Psoas muscle (tissue), 7 donors: ENCODE measurements at regions not wholly inside any gene's neighbourhood (a gene's known extent, or its start where the extent isn't known, plus 50 kb on each side); places are given as distances from the start of the nearest gene placed in this dataset.

Experiments used
- ATAC-seq, 4 donors: fragments of 200-7000 bp; cut with Tn5 transposase; one replicate each; pipeline ENCODE4 v1.9.1; 2020; ENCODE audit warnings: moderate library complexity in 3 of 4, mild to moderate bottlenecking in 2 of 4
- DNase-seq, 2 donors: peaks; one replicate each; pipeline ENCODE4 v3.0.0-alpha.2; 2020
- H3K27ac ChIP-seq: fragments of 200-600 bp; one replicate; pipeline ENCODE4 v1.8.0; 2022
- H3K27me3 ChIP-seq, 3 donors: fragments of 200-600 bp in 1 of 3; one replicate each; pipeline versions ENCODE4 v1.6.1 to v1.8.0; 2013 to 2022; ENCODE audit warnings: low read length in 2 of 3, mild to moderate bottlenecking in 2 of 3, moderate library complexity in 1 of 3; ENCODE audit not compliant: insufficient read depth in 3 of 3
- H3K36me3 ChIP-seq, 2 donors: fragments of 200-600 bp in 1 of 2; one replicate each; pipeline versions ENCODE4 v1.6.1 to v1.8.0; 2013 to 2022; ENCODE audit warnings: low read depth in 1 of 2, mild to moderate bottlenecking in 1 of 2, moderate library complexity in 1 of 2; ENCODE audit not compliant: insufficient read depth in 1 of 2
- H3K4me1 ChIP-seq: fragments of 200-600 bp; one replicate; pipeline ENCODE4 v1.8.0; 2022
- H3K4me3 ChIP-seq: fragments of 200-600 bp; one replicate; pipeline ENCODE4 v1.8.0; 2022; ENCODE audit warnings: mild to moderate bottlenecking
- H3K9me3 ChIP-seq: fragments of 200-600 bp; one replicate; pipeline ENCODE4 v1.8.0; 2022
- WGBS, 3 donors: extraction: QIAGEN DNeasy Blood & Tissue Kit; methylation state at CpG; one replicate each; pipeline versions ENCODE4 v1.1.6 to v1.1.7; 2013; 5-methylcytosine and 5-hydroxymethylcytosine counted together
- intact Hi-C, 2 donors: fragments of 100-400 bp; cut with DNase I; formaldehyde crosslinking; loops; one replicate each; pipeline versions ENCODE4 v1.11.0 to v1.14.2; 2022
- TF ChIP-seq, protein P1 (sequence below): fragments of 200-600 bp; IDR thresholded peaks from one replicate; pipeline ENCODE4 v1.8.0; 2022; ENCODE audit warnings: antibody characterized with exemption
- donor health status: healthy with polysubstance abuse.
- donor health status: DM: no; HTN: no; CAD: no; lungs with moderate emphysema.
- donor health status: Bipolar disorder and iron deficiency.
- donor health status: healthy.
- donor health status: DM: yes; HTN: yes; CAD: no.
- donor health status: DM: no; HTN: no; CAD: no.
- donor health status: DM: yes; HTN: yes; CAD: no.

DNA sequence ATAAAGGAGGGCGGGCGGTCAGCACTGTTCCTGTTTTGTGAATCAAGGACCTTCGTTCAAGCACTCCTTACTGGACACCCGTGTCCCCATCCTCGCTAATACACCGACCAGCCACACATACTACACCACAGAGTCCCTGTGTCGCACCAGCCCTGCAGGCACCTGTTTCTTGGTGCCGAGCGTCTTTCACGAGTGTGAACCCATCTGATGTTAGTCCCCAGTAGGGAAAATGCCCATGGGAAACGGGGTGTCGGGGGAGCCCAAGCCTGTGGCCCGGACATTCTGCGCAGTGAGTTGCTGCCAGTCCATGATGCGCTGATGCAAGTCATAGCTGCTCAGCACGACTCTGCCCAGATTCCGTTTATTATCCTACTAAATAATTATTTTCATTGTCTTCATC is 74.7 kb downstream of the TTLL2 start:
- Histone ChIP-seq H3K4me1 (no peaks in the 10 kb centered on the region), H3K27me3 (peaks cover 0 to 11% (median 5%) of the 10 kb centered on the region in 3 donors), H3K27ac (no peak overlapping the region), H3K36me3 (no peaks in the 10 kb centered on the region), H3K9me3 (no peaks in the 10 kb centered on the region), H3K4me3 (no peak overlapping the region)
- TF ChIP-seq, protein P1, sequence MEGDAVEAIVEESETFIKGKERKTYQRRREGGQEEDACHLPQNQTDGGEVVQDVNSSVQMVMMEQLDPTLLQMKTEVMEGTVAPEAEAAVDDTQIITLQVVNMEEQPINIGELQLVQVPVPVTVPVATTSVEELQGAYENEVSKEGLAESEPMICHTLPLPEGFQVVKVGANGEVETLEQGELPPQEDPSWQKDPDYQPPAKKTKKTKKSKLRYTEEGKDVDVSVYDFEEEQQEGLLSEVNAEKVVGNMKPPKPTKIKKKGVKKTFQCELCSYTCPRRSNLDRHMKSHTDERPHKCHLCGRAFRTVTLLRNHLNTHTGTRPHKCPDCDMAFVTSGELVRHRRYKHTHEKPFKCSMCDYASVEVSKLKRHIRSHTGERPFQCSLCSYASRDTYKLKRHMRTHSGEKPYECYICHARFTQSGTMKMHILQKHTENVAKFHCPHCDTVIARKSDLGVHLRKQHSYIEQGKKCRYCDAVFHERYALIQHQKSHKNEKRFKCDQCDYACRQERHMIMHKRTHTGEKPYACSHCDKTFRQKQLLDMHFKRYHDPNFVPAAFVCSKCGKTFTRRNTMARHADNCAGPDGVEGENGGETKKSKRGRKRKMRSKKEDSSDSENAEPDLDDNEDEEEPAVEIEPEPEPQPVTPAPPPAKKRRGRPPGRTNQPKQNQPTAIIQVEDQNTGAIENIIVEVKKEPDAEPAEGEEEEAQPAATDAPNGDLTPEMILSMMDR: no peak
- no peak for ATAC-seq
- no peak for DNase-seq
- WGBS, 3 donors: 79 to 90% (median 84%) methylated on average over 17 of the region's 17 CpGs
- intact Hi-C loops: no loop called here

DNA sequence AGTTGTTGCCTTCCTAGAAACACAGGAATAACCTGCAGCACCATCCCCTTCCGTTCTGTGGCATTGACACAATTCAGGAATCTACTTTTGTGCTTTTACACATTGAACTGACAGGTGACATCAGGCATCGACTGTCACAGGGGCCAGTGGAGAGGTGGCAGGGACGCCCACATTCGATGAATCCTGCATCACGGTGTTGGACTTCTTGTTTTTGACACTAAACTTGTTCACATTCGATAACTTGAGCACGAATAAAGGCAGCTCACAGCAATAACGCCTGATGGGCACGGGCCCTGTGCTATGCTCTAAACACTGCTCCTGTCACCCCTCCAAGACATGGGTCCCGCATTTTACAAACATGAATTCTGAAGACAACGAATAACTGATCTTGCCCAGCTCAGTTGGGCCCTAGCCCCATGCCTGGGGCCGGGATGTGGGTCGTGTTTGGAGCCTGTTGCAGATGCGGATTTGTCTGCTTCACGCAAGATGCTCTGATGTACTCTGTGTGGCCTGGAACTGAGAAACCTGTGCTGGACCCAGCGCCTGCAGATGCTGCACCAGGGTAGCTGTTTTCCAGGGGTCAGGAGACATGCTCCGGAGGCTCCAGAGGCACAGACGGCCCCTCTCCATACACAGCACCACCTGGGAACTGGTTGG is 75.7 kb downstream of the TTLL2 start:
- 88 to 91% (median 89%) methylated on average over 18 of the region's 18 CpGs for WGBS, 3 donors
- intact Hi-C loops: no loop called here

DNA sequence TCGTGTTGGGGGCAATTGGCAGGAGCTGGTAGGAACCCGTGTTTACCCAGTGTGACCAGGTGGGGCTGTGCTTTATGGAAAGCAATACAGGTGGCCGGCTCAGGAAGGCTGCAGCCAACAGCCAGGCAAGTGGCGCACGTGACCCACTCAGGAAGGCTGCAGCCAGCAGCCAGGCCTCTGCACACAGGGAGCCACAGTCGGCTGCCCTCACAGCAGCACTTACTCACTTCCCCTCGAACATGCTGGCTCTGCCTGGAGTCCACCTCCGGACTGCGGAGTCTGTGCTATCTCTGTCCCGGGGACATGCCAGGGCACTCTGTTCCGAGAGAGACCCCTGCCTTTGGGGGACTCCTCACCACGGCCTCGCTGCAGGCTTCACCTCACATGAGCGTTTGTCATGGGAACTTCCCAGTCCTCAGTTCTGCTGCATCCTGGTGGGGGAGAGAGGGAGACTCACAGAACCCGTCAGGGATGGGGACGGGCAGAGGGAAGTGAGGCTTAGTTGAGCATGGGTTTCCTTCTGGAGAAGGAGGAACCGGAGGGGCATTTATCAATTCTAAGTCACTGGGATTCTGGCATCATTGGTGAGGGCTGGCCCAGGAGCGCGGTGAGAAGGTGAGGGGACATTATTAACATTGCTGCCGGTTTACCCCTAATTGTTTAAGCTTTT is 76.8 kb downstream of the TTLL2 start:
- DNase-seq: no peak
- no peak for ATAC-seq
- Histone ChIP-seq H3K36me3 (no peaks in the 10 kb centered on the region), H3K4me1 (no peaks in the 10 kb centered on the region), H3K4me3 (no peak overlapping the region), H3K27ac (no peak overlapping the region), H3K9me3 (no peaks in the 10 kb centered on the region), H3K27me3 (peaks cover 0 to 13% (median 5%) of the 10 kb centered on the region in 3 donors)
- WGBS, 3 donors: 48 to 53% (median 51%) methylated on average over 20 of the region's 20 CpGs
- intact Hi-C loops: no loop called here
- TF ChIP-seq, protein P1: no peak

More for the DNA sequence above, 75.7 kb downstream of the TTLL2 start:
- Histone ChIP-seq H3K27ac (no peak overlapping the region), H3K4me1 (no peaks in the 10 kb centered on the region), H3K36me3 (no peaks in the 10 kb centered on the region), H3K27me3 (peaks cover 0 to 11% (median 5%) of the 10 kb centered on the region in 3 donors), H3K9me3 (no peaks in the 10 kb centered on the region), H3K4me3 (no peak overlapping the region)
- no peak for DNase-seq
- no peak for ATAC-seq
- TF ChIP-seq, protein P1: no peak

- Histone ChIP-seq H3K27ac (no peak overlapping the region), H3K4me1 (no peaks in the 10 kb centered on the region), H3K9me3 (no peaks in the 10 kb centered on the region), H3K27me3 (peaks cover 0 to 13% (median 5%) of the 10 kb centered on the region in 3 donors), H3K4me3 (no peak overlapping the region), H3K36me3 (no peaks in the 10 kb centered on the region)
- 66 to 74% (median 73%) methylated on average over 15 to 16 of the region's 16 CpGs for WGBS, 3 donors
- ATAC-seq (no peak), DNase-seq (no peak)
- intact Hi-C loops: no loop called here
- TF ChIP-seq, protein P1: no peak
Observed at GRCh38 chr6:167402195-167402686, 77.4 kb downstream of the TTLL2 start.
